ENCODE measurements at regions not wholly inside any gene's neighbourhood (a gene's known extent, or its start where the extent isn't known, plus 50 kb on each side); places are given as distances from the start of the nearest gene placed in this dataset.

- no peak for TF ChIP-seq CTCF (conservative IDR thresholded peaks at IDR 0.05)
- no peak for TF ChIP-seq ZFX (IDR thresholded peaks at IDR 0.05)
Observed at GRCh38 chr4:151955721-151956380, 195.0 kb upstream of the GATB start.
